Panc1 (cell line): ENCODE measurements at regions not wholly inside any gene's neighbourhood (a gene's known extent, or its start where the extent isn't known, plus 50 kb on each side); places are given as distances from the start of the nearest gene placed in this dataset.

Experiments used
- ATAC-seq: fragments of 200-7000 bp; cut with Tn5 transposase; 2 replicates; pipeline ENCODE4 v1.9.1; 2020; ENCODE audit warnings: mild to moderate bottlenecking, moderate library complexity
- BruUV-seq: library from RNA; stranded (reverse); fragments of 400-500 nt; replicated peaks from 2 replicates; lab custom pipeline; 2021; lab: Mats Ljungman, UMichigan
- CTCF ChIA-PET: fragments of 300-600 bp; sonication (Branson Sonifier 250); formaldehyde crosslinking; loops from one replicate; lab custom pipeline; 2022; ENCODE audit warnings: antibody characterized with exemption; lab: Charles Lee
- POLR2A ChIA-PET: fragments of 300-600 bp; sonication (Branson Sonifier 250); formaldehyde crosslinking; loops from one replicate; lab custom pipeline; 2022; ENCODE audit warnings: antibody characterized with exemption; lab: Charles Lee
- DNase-seq: peaks from one replicate; pipeline ENCODE4 v3.0.0-alpha.2; 2010; ENCODE audit warnings: low read depth, low spot score
- H3K27ac ChIP-seq: 2 replicates; pipeline ENCODE4 v1.5.1; 2011; ENCODE audit warnings: mild to moderate bottlenecking, low read length, inconsistent platforms
- H3K27me3 ChIP-seq: fragments of 200-500 bp; sonication (Bioruptor generic); 2 replicates; pipeline ENCODE4 v1.6.0; 2014; ENCODE audit warnings: low read length, inconsistent platforms; ENCODE audit not compliant: control insufficient read depth, insufficient read depth
- H3K36me3 ChIP-seq: fragments of 200-500 bp; sonication (Bioruptor generic); 2 replicates; pipeline ENCODE4 v1.5.1; 2014; ENCODE audit warnings: inconsistent platforms, mild to moderate bottlenecking, low read length, moderate library complexity; ENCODE audit not compliant: control insufficient read depth, insufficient read depth
- H3K4me1 ChIP-seq: 2 replicates; pipeline ENCODE4 v1.5.1; 2011; ENCODE audit warnings: inconsistent platforms, mild to moderate bottlenecking, low read length, moderate library complexity; ENCODE audit not compliant: control insufficient read depth, insufficient read depth
- H3K4me3 ChIP-seq, 2 experiments: 2 replicates each; pipeline ENCODE4 v1.5.1; 2011 to 2012; ENCODE audit warnings: low read depth in 2 of 2, low read length in 2 of 2, mild to moderate bottlenecking in 2 of 2, inconsistent platforms in 1 of 2, moderate library complexity in 1 of 2
- H3K9me3 ChIP-seq: fragments of 200-500 bp; sonication (Bioruptor generic); 2 replicates; pipeline ENCODE4 v1.5.1; 2014; ENCODE audit warnings: low read depth, mild to moderate bottlenecking, inconsistent platforms, low read length, moderate library complexity; ENCODE audit not compliant: control insufficient read depth, insufficient read depth
- CTCF ChIP-seq: fragments of 450-650 bp; IDR thresholded peaks from 2 replicates; pipeline ENCODE4 v1.5.1; 2017; ENCODE audit warnings: mild to moderate bottlenecking
- POLR2AphosphoS5 ChIP-seq: IDR thresholded peaks from 2 replicates; pipeline ENCODE4 v1.6.1; 2012; ENCODE audit warnings: mild to moderate bottlenecking, low read depth, low read length, moderate library complexity
- REST ChIP-seq, 2 experiments: IDR thresholded peaks; 2 replicates each; pipeline ENCODE4 v1.6.1; 2011 to 2012; ENCODE audit warnings: low read depth in 2 of 2, control low read depth in 1 of 2, low read length in 1 of 2, mild to moderate bottlenecking in 1 of 2, moderate library complexity in 1 of 2; ENCODE audit not compliant: insufficient read depth in 1 of 2
- SIN3A ChIP-seq: IDR thresholded peaks from 2 replicates; pipeline ENCODE4 v1.6.1; 2012; ENCODE audit warnings: low read depth, mild to moderate bottlenecking, low read length, moderate library complexity, borderline replicate concordance; ENCODE audit not compliant: insufficient read depth
- TCF7L2 ChIP-seq: IDR thresholded peaks from 2 replicates; pipeline ENCODE4 v1.6.1; 2011; ENCODE audit warnings: mild to moderate bottlenecking, low read depth, low read length, inconsistent platforms
- in situ Hi-C: cut with HindIII; loops from 2 replicates; pipeline ENCODE4 v1.10.0; 2016; ENCODE audit warnings: low sequenced_read_pairs, low pct_unique_long_range_greater_than_20kb
- intact Hi-C: fragments of 100-400 bp; cut with micrococcal nuclease; formaldehyde crosslinking; loops from one replicate; pipeline ENCODE4 v1.10.0; 2022; ENCODE audit not compliant: unreplicated experiment

GRCh38 chr4:126058596-126058995 is 743.8 kb downstream of the FAT4 start:
- intact Hi-C loops (no loop called here), in situ Hi-C loops (no loop called here)
- no peak overlapping the region for H3K4me3 ChIP-seq
- no peak for TF ChIP-seq SIN3A
- TF ChIP-seq CTCF = no peak
- no peak for TF ChIP-seq POLR2AphosphoS5
- no peak for TF ChIP-seq REST (IDR thresholded peaks at IDR 0.05; ENCODE audit: insufficient read depth in 1 of 2, low read depth in 2 of 2, low read length in 1 of 2)
- no peak for TF ChIP-seq TCF7L2
- no peaks in the 10 kb centered on the region for H3K9me3 ChIP-seq
- H3K36me3 ChIP-seq = no peaks in the 10 kb centered on the region
- H3K4me1 ChIP-seq = no peaks in the 10 kb centered on the region
- ATAC-seq = no peak
- no peak for DNase-seq
- CTCF ChIA-PET = no interaction called here
- POLR2A ChIA-PET = no interaction called here
- H3K27me3 ChIP-seq = no peaks in the 10 kb centered on the region
- BruUV-seq = no TSS peak
- no peak overlapping the region for H3K27ac ChIP-seq

- CTCF ChIA-PET = no interaction called here
- Histone ChIP-seq H3K4me1 (no peaks in the 10 kb centered on the region), H3K27me3 (no peaks in the 10 kb centered on the region), H3K27ac (no peak overlapping the region), H3K36me3 (no peaks in the 10 kb centered on the region), H3K9me3 (no peaks in the 10 kb centered on the region), H3K4me3 (no peak overlapping the region)
- intact Hi-C loops (no loop called here), in situ Hi-C loops (no loop called here)
- DNase-seq = no peak
- ATAC-seq = no peak
- POLR2A ChIA-PET = no interaction called here
- no peak for TF ChIP-seq REST (IDR thresholded peaks at IDR 0.05; ENCODE audit: insufficient read depth in 1 of 2, low read depth in 2 of 2, low read length in 1 of 2)
- TF ChIP-seq SIN3A = no peak
- TF ChIP-seq POLR2AphosphoS5 = no peak
- no peak for TF ChIP-seq TCF7L2
- no peak for TF ChIP-seq CTCF
- BruUV-seq = no TSS peak
These were observed 746.9 kb downstream of the FAT4 start for GRCh38 chr4:126061655-126062054.
